Effector memory CD8-positive, alpha-beta T cell (primary cell): ENCODE measurements at regions not wholly inside any gene's neighbourhood (a gene's known extent, or its start where the extent isn't known, plus 50 kb on each side); places are given as distances from the start of the nearest gene placed in this dataset.

Experiments
- ATAC-seq: fragments of 150-1000 bp; cut with Tn5 transposase; replicated peaks from 2 replicates; pipeline ENCODE4 v1.10.0; 2021; ENCODE audit warnings: mild to moderate bottlenecking, moderate library complexity
- DNase-seq, 3 experiments: peaks; one replicate each; pipeline ENCODE4 v3.0.0; 2021
- H3K27ac Mint-ChIP-seq, 2 donors: one replicate each; pipeline ENCODE4 v1.8.0; 2022; ENCODE audit warnings: mild to moderate bottlenecking in 2 of 2, mixed read lengths in 2 of 2, moderate library complexity in 2 of 2
- H3K27me3 Mint-ChIP-seq, 2 donors: one replicate each; pipeline ENCODE4 v1.8.0; 2022; ENCODE audit warnings: mixed read lengths in 2 of 2
- H3K36me3 Mint-ChIP-seq: one replicate; pipeline ENCODE4 v1.8.0; 2022; ENCODE audit warnings: mild to moderate bottlenecking, moderate library complexity, mixed read lengths; ENCODE audit not compliant: insufficient read depth
- H3K4me1 Mint-ChIP-seq, 2 donors: one replicate each; pipeline ENCODE4 v1.8.0; 2022; ENCODE audit warnings: low read depth in 2 of 2, mixed read lengths in 2 of 2
- H3K4me3 Mint-ChIP-seq, 2 donors: one replicate each; pipeline ENCODE4 v1.8.0; 2022; ENCODE audit warnings: mild to moderate bottlenecking in 2 of 2, mixed read lengths in 2 of 2, moderate library complexity in 2 of 2
- H3K9me3 Mint-ChIP-seq, 2 donors: one replicate each; pipeline ENCODE4 v1.8.0; 2022; ENCODE audit warnings: mixed read lengths in 2 of 2

DNA sequence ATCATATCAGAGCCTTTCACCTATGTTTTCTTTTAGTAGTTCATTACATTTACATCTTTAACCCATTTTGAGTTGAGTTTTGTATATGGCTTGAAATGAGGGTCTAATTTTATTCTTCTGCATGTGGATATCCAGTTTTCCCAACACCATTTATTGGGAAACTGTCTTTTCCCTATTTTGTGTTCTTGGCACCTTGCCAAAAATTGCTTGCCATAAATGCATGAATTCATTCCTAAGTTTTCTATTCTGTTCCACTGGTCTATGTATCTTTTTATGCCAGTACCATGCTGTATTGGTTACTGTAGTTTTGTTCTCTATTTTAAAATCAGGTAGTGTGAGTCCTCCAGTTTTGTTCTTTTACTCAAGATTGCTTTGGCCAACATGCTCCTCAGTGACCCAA lies 144.0 kb upstream of the OBI1 start:
- no peaks in the 10 kb centered on the region for H3K36me3 Mint-ChIP-seq
- DNase-seq (no peak), ATAC-seq (no peak)
- H3K9me3 Mint-ChIP-seq = no peaks in the 10 kb centered on the region
- H3K4me3 Mint-ChIP-seq = no peak overlapping the region
- H3K27ac Mint-ChIP-seq = no peak overlapping the region
- H3K4me1 Mint-ChIP-seq = no peaks in the 10 kb centered on the region
- H3K27me3 Mint-ChIP-seq = peaks cover 9 to 10% of the 10 kb centered on the region in 2 donors

DNA sequence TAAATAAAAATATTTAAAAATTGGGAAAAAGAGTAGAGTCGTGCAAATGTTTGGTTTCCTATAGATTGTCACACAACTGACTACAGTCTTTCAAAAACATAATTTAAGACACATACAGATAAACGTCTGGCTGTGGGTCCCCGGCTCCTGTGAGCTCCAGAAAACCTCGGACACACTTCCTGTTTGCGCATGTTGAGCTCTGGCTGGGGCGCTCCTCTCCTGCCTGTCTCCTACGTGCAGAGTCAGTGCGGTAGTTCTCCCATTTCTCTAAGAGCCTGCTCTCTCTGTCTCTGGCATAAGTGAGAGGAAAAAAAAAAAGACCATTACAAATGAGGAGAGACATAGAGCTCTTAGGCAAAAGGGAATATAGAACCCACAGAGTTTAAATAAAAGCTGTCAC lies 128.2 kb upstream of the OBI1 start:
- no peak for DNase-seq
- ATAC-seq = no peak
- H3K27ac Mint-ChIP-seq = no peak overlapping the region

DNA sequence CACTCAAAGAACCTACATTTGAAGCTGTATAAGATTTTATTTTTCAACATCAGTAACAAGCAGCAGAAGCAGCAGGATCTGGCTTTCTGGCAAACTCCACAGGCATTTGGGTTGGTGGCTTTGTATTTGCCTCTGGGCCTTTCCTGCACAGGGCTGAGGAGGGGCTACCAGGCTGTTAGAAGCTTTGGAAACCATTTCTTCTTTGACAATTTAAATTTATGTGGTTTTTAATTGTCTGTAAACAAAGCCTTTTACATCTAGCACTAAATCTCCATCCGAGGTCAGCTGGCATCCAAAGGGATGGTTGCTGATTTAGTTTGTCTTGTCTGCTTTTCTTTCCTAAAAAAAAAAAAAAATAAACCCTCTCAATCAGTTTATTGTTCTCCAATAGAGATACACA lies 127.5 kb upstream of the OBI1 start:
- Mint-ChIP-seq H3K4me3 (no peak overlapping the region), H3K27me3 (peaks cover 1 to 2% of the 10 kb centered on the region in 2 donors), H3K9me3 (no peaks in the 10 kb centered on the region), H3K4me1 (peaks cover 0 to 1% of the 10 kb centered on the region in 2 donors), H3K27ac (no peak overlapping the region), H3K36me3 (no peaks in the 10 kb centered on the region)
- DNase-seq (no peak), ATAC-seq (no peak)

More for the DNA sequence above, 128.2 kb upstream of the OBI1 start:
- no peaks in the 10 kb centered on the region for H3K9me3 Mint-ChIP-seq
- no peaks in the 10 kb centered on the region for H3K27me3 Mint-ChIP-seq
- H3K4me1 Mint-ChIP-seq = peaks cover 0 to 1% of the 10 kb centered on the region in 2 donors
- no peak overlapping the region for H3K4me3 Mint-ChIP-seq
- H3K36me3 Mint-ChIP-seq = no peaks in the 10 kb centered on the region

DNA sequence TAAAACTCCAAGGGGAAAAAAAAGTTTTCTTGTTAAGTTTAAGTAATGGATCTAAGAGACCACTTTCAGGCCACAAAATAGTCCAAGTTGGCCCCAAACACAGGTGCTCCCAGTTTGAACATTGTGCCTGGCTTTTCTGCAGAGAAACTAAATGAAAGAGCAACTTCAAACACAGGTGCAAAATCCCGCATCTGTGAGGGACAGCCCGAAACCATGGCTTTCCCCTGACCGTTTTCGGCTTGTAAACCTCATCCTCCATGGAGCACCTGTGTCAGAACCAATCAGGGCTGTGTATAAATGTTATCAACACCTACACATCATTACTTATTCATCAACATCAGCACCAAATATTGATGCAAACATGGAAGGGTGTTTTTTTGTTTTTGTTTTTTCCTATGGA lies 126.8 kb upstream of the OBI1 start:
- H3K9me3 Mint-ChIP-seq = no peaks in the 10 kb centered on the region
- ATAC-seq (no peak), DNase-seq (no peak)
- no peak overlapping the region for H3K4me3 Mint-ChIP-seq
- no peaks in the 10 kb centered on the region for H3K36me3 Mint-ChIP-seq
- no peak overlapping the region for H3K27ac Mint-ChIP-seq
- peaks cover 7 to 8% of the 10 kb centered on the region in 2 donors for H3K27me3 Mint-ChIP-seq
- peaks cover 0 to 1% of the 10 kb centered on the region in 2 donors for H3K4me1 Mint-ChIP-seq

DNA sequence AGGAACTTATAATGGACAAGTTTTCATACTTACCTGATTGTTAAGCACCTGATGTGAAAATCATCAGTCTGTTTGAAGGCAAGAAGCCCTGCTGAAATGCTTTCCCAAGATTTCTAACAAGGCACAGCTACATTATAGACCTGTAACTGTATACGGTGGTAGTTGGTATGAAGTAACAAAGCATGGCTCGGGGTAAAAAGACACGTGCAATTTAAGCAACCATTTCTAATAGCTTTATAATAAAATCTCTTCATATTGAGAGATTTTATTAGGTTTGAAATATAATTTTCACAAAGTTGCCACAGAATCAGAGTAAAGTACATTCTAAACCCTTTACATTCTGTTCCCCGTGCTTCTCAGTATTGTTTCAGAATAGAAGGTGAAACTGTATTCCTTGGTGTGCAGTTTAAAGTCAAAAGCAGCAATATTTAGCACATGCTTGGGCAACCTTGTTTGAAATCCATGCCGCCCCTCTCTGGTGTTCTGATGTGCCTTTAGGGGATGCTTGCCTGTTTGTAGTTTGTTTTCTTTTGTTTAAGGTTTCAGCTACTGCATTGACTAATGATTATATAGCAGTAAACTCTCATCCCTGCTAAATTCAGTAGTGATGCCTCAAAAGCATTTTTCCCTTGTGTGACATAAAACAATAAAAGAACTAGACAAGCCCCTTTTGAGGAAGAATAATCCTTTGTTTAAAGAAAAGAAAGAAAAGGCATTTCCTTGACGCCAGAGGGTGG lies 125.2 kb upstream of the OBI1 start:
- Mint-ChIP-seq H3K9me3 (no peaks in the 10 kb centered on the region), H3K4me1 (peaks cover 0 to 1% of the 10 kb centered on the region in 2 donors), H3K27me3 (peaks cover 8 to 14% of the 10 kb centered on the region in 2 donors)

DNA sequence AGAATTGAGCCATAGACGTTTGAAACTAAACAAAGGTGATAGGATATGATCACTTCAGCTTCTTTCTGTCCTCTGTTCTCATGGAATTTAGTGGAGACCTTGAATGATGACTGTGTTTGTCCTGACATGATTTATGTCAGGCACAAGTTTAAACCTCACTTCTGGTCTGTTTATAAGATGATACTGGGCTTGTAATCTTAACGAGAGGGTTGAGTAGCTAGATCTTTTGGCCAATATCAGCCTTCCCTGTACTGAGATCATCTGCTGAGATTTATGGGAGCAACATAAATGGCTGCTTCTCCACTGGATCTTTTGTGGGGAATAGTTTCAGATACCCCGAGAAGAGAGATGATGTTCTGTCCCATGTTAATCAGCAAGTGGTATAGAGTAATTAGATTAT lies 121.8 kb upstream of the OBI1 start:
- ATAC-seq (no peak), DNase-seq (no peak)
- H3K27ac Mint-ChIP-seq = no peak overlapping the region
- no peaks in the 10 kb centered on the region for H3K4me1 Mint-ChIP-seq
- H3K36me3 Mint-ChIP-seq = no peaks in the 10 kb centered on the region
- H3K4me3 Mint-ChIP-seq = no peak overlapping the region
- no peaks in the 10 kb centered on the region for H3K9me3 Mint-ChIP-seq
- H3K27me3 Mint-ChIP-seq = peaks cover 8 to 20% of the 10 kb centered on the region in 2 donors

More for the DNA sequence above, 125.2 kb upstream of the OBI1 start:
- DNase-seq (no peak), ATAC-seq (no peak)
- Mint-ChIP-seq H3K4me3 (no peak overlapping the region), H3K36me3 (no peaks in the 10 kb centered on the region), H3K27ac (no peak overlapping the region)

DNA sequence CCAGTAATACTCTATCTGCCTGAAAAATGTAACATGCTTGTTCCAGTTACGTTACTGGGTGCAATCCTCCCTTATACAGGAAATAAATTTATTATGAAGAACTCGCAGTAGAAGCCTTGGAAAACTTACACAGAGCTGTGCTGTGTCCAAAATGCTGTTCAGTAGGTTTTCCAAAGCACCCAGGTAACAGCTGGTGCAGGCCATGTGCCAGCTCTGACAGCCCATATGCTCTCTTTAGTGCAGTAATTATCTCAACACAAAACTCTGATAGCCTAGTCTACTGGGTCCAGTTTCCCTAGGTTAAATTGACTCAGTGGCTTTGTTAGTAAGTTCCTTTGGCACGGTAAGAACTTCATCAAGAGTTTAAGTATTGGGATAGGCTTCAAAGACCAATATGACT lies 120.7 kb upstream of the OBI1 start:
- no peak overlapping the region for H3K4me3 Mint-ChIP-seq
- no peak for DNase-seq
- no peaks in the 10 kb centered on the region for H3K9me3 Mint-ChIP-seq
- no peaks in the 10 kb centered on the region for H3K4me1 Mint-ChIP-seq
- no peak overlapping the region for H3K27ac Mint-ChIP-seq
- no peak for ATAC-seq
- H3K27me3 Mint-ChIP-seq = peaks cover 8 to 26% of the 10 kb centered on the region in 2 donors
- no peaks in the 10 kb centered on the region for H3K36me3 Mint-ChIP-seq

DNA sequence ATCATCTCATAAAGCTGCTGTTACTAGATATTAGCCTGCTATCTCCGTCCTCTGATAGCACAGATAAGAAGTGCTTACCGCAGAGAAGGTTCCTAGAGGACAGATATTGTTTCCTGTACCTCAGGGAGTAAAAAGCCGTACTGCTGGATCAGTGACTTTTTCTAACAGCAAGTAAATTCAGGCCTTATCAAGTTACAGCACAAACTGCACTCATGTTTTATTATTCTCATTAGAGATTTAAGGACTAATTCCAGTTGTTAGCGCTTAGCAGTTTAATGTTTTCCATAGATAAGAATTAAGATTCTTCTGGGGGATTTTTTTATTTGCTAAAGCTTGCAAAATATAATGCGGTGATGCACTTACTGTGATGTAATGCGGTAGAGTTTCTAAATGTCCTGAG lies 119.0 kb upstream of the OBI1 start:
- H3K36me3 Mint-ChIP-seq = no peaks in the 10 kb centered on the region
- no peaks in the 10 kb centered on the region for H3K9me3 Mint-ChIP-seq
- H3K27me3 Mint-ChIP-seq = peaks cover 8 to 26% of the 10 kb centered on the region in 2 donors
- DNase-seq (no peak), ATAC-seq (no peak)
- no peaks in the 10 kb centered on the region for H3K4me1 Mint-ChIP-seq
- no peak overlapping the region for H3K4me3 Mint-ChIP-seq
- no peak overlapping the region for H3K27ac Mint-ChIP-seq

DNA sequence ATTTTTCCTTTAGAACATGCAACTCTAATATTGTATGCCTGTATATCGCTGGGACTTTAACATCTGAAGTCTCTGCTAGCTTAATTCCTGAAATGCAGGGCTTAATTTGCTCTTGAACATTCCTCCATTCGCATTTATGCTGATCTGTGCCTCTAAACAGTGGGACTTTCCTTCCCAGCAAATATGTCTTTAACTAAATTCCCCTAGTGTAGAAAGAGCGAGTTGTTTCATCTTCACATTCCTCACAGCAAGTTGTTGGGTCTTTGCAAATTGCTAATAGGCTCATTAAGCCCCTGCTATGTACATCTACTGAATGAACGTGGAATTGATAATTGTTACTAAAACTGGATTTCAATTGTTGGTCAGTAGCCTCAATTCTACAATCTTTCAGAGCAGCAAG lies 118.4 kb upstream of the OBI1 start:
- H3K4me1 Mint-ChIP-seq = no peaks in the 10 kb centered on the region
- no peaks in the 10 kb centered on the region for H3K9me3 Mint-ChIP-seq
- H3K4me3 Mint-ChIP-seq = no peak overlapping the region
- peaks cover 8 to 26% of the 10 kb centered on the region in 2 donors for H3K27me3 Mint-ChIP-seq
- no peak overlapping the region for H3K27ac Mint-ChIP-seq
- no peak for ATAC-seq
- H3K36me3 Mint-ChIP-seq = no peaks in the 10 kb centered on the region
- no peak for DNase-seq

DNA sequence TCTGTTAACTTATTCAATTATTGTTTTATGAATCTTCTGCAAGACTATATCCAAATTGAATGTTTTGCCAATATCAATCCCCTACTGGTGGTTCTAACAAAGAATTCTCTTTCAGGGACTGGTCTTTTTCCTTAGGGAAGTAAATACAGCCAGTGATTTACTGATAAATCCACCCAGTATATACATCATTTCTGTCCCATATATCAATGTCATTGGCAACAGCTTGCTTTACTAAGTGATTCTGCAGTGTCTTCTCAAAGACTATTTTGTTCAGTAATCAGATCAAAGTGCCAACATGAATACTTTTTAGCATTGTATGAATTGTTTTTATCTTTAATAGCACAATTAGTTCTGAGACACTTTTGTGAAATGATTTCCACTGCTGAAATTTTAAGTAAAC lies 114.0 kb upstream of the OBI1 start:
- Mint-ChIP-seq H3K4me1 (no peaks in the 10 kb centered on the region), H3K27ac (no peak overlapping the region), H3K4me3 (no peak overlapping the region), H3K9me3 (no peaks in the 10 kb centered on the region), H3K27me3 (peaks cover 0 to 12% of the 10 kb centered on the region in 2 donors), H3K36me3 (no peaks in the 10 kb centered on the region)
- DNase-seq (no peak), ATAC-seq (no peak)

DNA sequence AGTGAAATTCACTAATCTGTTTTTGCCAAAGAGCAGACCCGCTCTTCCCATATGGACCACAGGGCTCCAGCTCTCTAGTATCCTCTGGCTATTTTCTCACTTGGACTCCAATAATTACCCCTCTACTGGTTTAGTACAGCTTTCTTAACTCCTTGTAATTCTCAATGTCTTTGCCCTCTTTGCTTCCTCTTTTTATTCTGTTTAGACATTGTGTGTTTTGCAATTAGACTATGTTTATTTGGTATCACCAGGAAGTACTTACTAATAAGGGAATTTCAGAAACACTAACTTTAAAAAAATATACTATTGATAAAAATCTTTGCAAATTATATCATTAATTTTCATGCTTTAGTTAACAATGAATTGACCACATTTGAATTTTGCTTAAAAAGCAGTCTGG lies 111.6 kb upstream of the OBI1 start:
- no peaks in the 10 kb centered on the region for H3K4me1 Mint-ChIP-seq
- ATAC-seq (no peak), DNase-seq (no peak)
- H3K36me3 Mint-ChIP-seq = no peaks in the 10 kb centered on the region
- no peak overlapping the region for H3K4me3 Mint-ChIP-seq
- no peak overlapping the region for H3K27ac Mint-ChIP-seq
- H3K27me3 Mint-ChIP-seq = peaks cover 13 to 16% of the 10 kb centered on the region in 2 donors
- H3K9me3 Mint-ChIP-seq = no peaks in the 10 kb centered on the region

DNA sequence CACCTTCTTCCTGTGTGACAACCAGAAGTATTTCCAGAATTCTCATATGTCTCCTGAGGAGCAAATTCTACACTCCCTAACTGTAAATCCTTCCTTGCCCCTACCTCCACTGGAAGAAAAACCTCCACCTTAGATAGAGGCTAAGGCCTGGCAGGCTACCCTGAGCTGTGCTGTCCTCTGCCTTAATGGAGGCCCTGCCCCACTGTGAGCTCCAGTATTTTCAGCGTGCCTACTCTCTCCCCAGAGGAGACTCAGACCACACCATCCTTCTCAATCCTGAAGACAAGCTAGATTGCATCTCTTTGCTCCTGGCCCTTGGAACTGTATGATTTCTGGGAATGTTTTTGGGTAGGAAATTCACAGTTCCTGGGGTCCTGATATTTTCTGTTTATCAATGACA lies 110.0 kb upstream of the OBI1 start:
- H3K27ac Mint-ChIP-seq = no peak overlapping the region
- H3K9me3 Mint-ChIP-seq = no peaks in the 10 kb centered on the region
- ATAC-seq (no peak), DNase-seq (no peak)
- peaks cover 16 to 22% of the 10 kb centered on the region in 2 donors for H3K27me3 Mint-ChIP-seq
- H3K4me3 Mint-ChIP-seq = no peak overlapping the region
- no peaks in the 10 kb centered on the region for H3K36me3 Mint-ChIP-seq
- H3K4me1 Mint-ChIP-seq = no peaks in the 10 kb centered on the region

DNA sequence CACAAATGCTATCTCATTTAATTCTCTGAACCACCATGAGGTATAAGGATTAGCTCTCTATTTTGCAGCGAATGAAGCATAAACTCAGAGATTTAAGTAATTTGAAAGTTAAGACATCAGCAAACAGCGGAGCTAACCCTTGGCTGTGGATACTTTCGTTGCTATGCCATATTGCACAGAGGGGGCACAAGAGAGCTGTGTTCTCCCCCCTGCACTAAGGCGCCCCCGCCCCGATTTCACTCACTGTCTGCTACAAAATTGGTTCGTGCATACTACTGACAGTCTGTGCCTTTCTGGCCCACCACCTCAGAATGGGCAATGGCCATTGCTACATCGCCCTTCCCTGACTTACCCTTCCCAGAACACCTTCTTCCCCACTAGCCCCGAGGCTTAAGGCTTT lies 105.7 kb upstream of the OBI1 start:
- no peaks in the 10 kb centered on the region for H3K9me3 Mint-ChIP-seq
- peaks cover 16 to 22% of the 10 kb centered on the region in 2 donors for H3K27me3 Mint-ChIP-seq
- no peak for DNase-seq
- no peak overlapping the region for H3K4me3 Mint-ChIP-seq
- H3K36me3 Mint-ChIP-seq = no peaks in the 10 kb centered on the region
- no peak for ATAC-seq
- no peaks in the 10 kb centered on the region for H3K4me1 Mint-ChIP-seq
- H3K27ac Mint-ChIP-seq = no peak overlapping the region

DNA sequence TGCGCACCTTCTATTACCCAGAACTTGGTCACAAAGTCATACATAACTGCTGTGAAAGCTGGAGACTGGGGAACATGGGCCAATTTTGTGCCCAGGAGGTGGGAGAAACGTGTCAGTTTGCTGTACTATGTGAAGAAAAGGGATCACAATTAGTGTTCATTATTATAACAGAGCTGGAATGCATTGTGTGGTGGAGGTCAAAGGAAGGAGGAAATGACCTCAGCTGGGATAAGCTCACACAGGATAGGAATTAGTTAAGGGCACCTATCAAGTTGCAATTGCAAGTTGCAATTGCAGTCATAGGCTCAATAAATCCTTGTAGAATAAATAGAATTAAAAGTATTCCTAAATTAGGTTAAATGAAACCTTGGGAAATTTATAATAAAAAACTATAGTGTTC lies 103.9 kb upstream of the OBI1 start:
- Mint-ChIP-seq H3K27me3 (peaks cover 16 to 22% of the 10 kb centered on the region in 2 donors), H3K4me3 (no peak overlapping the region), H3K36me3 (no peaks in the 10 kb centered on the region), H3K9me3 (no peaks in the 10 kb centered on the region), H3K4me1 (no peaks in the 10 kb centered on the region), H3K27ac (no peak overlapping the region)
- ATAC-seq (no peak), DNase-seq (no peak)
